ENCODE measurements at regions not wholly inside any gene's neighbourhood (a gene's known extent, or its start where the extent isn't known, plus 50 kb on each side); places are given as distances from the start of the nearest gene placed in this dataset.

DNA sequence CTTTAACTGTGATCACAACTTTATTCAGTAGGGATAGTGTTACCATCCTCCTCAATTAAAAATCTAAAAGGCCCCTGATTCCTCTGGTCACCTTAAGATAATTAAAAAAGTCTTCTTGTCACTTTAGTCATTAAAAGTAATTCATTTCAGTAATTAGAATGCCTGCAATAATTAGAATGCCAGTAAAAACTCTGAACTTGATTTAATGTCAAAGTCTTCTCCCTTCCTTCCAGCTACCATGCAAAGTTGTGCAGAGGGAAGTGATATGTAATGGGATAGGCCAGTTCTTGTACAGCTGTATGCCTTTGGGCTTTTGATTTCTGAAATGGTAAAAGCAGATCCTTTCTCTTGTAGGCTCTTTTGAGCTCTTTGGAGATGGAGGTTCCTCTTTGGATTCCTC, 417.2 kb downstream of the ADAM29 start:
- TF ChIP-seq, protein P1, sequence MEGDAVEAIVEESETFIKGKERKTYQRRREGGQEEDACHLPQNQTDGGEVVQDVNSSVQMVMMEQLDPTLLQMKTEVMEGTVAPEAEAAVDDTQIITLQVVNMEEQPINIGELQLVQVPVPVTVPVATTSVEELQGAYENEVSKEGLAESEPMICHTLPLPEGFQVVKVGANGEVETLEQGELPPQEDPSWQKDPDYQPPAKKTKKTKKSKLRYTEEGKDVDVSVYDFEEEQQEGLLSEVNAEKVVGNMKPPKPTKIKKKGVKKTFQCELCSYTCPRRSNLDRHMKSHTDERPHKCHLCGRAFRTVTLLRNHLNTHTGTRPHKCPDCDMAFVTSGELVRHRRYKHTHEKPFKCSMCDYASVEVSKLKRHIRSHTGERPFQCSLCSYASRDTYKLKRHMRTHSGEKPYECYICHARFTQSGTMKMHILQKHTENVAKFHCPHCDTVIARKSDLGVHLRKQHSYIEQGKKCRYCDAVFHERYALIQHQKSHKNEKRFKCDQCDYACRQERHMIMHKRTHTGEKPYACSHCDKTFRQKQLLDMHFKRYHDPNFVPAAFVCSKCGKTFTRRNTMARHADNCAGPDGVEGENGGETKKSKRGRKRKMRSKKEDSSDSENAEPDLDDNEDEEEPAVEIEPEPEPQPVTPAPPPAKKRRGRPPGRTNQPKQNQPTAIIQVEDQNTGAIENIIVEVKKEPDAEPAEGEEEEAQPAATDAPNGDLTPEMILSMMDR (IDR thresholded peaks at IDR 0.05), result no peak
- TF ChIP-seq POLR2A (IDR thresholded peaks at IDR 0.05), result no peak

Data from thyroid gland (tissue), 4 donors.